NB4 (cell line): ENCODE measurements at regions not wholly inside any gene's neighbourhood (a gene's known extent, or its start where the extent isn't known, plus 50 kb on each side); places are given as distances from the start of the nearest gene placed in this dataset.

ENCODE experiments used
- MYC ChIP-seq: IDR thresholded peaks from 2 replicates; pipeline ENCODE4 v1.6.1; 2011; ENCODE audit warnings: low read depth, low read length
- POLR2A ChIP-seq: IDR thresholded peaks from 2 replicates; pipeline ENCODE4 v1.6.1; 2011; ENCODE audit warnings: mild to moderate bottlenecking; ENCODE audit not compliant: insufficient read length; ENCODE audit errors: extremely low read depth
- TF ChIP-seq, protein P1 (sequence below): IDR thresholded peaks from one replicate; pipeline ENCODE4 v1.5.1; 2012; ENCODE audit warnings: low read depth, low read length
- TF ChIP-seq, protein P2 (sequence below): IDR thresholded peaks from 2 replicates; pipeline ENCODE4 v1.6.1; 2011; ENCODE audit warnings: low read depth, low read length

DNA sequence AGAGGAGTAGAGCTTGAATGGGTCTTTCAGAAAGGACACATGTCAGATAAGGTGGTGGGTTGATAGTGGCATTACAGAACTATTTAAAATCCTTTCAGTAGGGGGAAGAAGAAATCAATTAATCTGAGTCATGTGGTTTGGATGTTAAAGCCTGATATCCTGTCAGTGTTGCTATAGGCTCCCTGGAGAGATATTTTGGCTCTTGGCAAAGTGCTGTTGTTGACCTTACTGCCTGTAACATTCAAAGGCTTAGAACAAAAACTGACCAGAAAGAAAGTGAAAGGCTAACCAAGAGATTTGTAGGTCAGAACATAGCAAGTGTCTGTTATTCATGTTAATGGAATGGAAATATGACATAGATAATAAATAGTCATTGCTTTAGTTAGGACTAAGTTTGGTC, 552.9 kb downstream of the DIPK2A start:
- TF ChIP-seq MYC (no peak), POLR2A (no peak)
- TF ChIP-seq, protein P1, sequence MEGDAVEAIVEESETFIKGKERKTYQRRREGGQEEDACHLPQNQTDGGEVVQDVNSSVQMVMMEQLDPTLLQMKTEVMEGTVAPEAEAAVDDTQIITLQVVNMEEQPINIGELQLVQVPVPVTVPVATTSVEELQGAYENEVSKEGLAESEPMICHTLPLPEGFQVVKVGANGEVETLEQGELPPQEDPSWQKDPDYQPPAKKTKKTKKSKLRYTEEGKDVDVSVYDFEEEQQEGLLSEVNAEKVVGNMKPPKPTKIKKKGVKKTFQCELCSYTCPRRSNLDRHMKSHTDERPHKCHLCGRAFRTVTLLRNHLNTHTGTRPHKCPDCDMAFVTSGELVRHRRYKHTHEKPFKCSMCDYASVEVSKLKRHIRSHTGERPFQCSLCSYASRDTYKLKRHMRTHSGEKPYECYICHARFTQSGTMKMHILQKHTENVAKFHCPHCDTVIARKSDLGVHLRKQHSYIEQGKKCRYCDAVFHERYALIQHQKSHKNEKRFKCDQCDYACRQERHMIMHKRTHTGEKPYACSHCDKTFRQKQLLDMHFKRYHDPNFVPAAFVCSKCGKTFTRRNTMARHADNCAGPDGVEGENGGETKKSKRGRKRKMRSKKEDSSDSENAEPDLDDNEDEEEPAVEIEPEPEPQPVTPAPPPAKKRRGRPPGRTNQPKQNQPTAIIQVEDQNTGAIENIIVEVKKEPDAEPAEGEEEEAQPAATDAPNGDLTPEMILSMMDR = no peak
- TF ChIP-seq, protein P2, sequence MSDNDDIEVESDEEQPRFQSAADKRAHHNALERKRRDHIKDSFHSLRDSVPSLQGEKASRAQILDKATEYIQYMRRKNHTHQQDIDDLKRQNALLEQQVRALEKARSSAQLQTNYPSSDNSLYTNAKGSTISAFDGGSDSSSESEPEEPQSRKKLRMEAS = no peak
